Sigmoid colon (tissue), 4 donors: ENCODE measurements at regions not wholly inside any gene's neighbourhood (a gene's known extent, or its start where the extent isn't known, plus 50 kb on each side); places are given as distances from the start of the nearest gene placed in this dataset.

Experiments
- POLR2A ChIP-seq, 2 donors: fragments of 450-650 bp; IDR thresholded peaks; one replicate each; pipeline ENCODE4 v1.6.1; 2016; ENCODE audit warnings: antibody characterized with exemption in 2 of 2, mild to moderate bottlenecking in 2 of 2, moderate library complexity in 2 of 2
- POLR2AphosphoS5 ChIP-seq, 4 donors: sonication (generic); formaldehyde crosslinking; IDR thresholded peaks; one replicate each; pipeline ENCODE4 v1.6.1; 2017; ENCODE audit warnings: antibody characterized with exemption in 4 of 4
- TF ChIP-seq, protein P1 (sequence below), 4 experiments: fragments of 450-650 bp in 3 of 4; fragments of 200-600 bp in 1 of 4; IDR thresholded peaks; one replicate each; pipeline ENCODE4 v1.5.1; 2016 to 2019; ENCODE audit warnings: antibody characterized with exemption in 4 of 4, mild to moderate bottlenecking in 3 of 4, moderate library complexity in 2 of 4

DNA sequence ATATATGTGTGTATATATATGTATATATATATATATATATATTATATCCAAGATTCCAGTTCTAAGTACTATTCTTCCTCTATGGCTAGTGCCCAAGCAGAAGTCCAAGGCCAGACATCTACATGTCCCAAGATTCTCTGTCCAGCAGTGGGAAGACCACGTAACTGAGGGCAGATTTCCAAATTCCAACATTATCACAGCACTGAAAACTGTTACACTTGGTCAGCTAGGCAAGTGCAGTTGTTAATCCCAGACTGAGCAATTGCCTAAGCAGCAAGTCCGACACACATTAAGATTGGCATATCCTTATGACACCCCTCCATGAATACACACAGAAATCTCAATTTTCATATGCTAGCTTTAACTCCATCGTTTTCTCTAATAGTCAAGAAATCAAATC is 1148.5 kb downstream of the IGSF11 start:
- TF ChIP-seq POLR2A (IDR thresholded peaks at IDR 0.05) (no peak), POLR2AphosphoS5 (IDR thresholded peaks at IDR 0.05) (no peak)
- TF ChIP-seq, protein P1, sequence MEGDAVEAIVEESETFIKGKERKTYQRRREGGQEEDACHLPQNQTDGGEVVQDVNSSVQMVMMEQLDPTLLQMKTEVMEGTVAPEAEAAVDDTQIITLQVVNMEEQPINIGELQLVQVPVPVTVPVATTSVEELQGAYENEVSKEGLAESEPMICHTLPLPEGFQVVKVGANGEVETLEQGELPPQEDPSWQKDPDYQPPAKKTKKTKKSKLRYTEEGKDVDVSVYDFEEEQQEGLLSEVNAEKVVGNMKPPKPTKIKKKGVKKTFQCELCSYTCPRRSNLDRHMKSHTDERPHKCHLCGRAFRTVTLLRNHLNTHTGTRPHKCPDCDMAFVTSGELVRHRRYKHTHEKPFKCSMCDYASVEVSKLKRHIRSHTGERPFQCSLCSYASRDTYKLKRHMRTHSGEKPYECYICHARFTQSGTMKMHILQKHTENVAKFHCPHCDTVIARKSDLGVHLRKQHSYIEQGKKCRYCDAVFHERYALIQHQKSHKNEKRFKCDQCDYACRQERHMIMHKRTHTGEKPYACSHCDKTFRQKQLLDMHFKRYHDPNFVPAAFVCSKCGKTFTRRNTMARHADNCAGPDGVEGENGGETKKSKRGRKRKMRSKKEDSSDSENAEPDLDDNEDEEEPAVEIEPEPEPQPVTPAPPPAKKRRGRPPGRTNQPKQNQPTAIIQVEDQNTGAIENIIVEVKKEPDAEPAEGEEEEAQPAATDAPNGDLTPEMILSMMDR (IDR thresholded peaks at IDR 0.05) = no peak
